UCSD-AML1 (cell line): ENCODE measurements at regions not wholly inside any gene's neighbourhood (a gene's known extent, or its start where the extent isn't known, plus 50 kb on each side); places are given as distances from the start of the nearest gene placed in this dataset.

ENCODE experiments used
- DNase-seq: peaks from one replicate; lab custom pipeline; 2025; ENCODE audit not compliant: unreplicated experiment; lab: John Stamatoyannopoulos, UW

DNA sequence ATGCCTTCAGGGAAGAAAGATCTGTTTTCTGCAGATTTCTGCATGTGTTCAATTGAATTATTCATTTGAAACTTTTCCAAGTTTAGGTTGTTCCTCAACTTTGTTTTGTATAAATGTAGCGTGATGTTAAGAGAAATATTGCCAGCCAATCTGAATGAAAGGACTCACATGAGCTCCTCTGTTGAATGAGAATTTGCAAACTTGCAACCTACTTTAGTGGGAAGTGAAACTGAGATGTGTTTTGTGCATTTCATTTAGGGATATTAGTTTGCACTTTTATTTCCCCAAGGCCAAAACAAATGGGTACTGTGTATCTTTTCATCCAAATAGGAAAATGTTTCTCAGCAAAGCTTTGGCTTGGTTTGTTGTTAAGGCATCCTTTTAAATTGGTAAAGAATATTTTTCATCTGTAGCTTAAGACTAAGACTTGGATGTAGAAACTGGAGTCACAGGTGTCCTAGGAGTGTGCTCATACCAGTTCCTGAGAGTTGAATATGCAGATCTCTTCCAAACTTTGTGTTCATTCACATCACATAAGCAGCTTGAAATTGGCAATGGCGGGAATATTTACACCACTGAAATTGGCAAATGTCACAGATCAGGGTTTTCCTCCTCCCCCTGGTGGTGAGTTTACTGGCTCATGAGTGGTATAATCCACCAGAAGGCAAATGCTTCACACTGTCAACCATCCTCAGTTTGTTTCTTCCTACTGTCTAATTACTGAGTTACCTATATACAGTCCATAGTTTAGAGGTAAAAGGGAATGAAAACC lies 193.6 kb upstream of the BANK1 start:
- no peak for DNase-seq

DNA sequence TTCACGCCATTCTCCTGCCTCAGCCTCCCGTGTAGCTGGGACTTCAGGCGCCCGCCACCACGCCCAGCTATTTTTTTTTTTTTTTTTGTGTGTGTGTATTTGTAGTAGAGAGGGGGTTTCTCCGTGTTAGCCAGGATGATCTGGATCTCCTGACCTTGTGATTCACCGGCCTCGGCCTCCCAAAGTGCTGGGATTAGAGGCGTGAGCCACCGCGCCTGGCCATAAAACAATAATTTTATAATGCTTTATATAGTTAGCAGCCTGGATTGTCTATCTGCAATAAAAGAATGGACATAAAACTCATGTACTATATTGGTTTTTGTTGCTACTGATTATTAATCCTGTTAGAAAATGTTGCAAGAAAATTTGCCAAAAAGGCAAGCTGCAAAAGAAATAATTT lies 195.9 kb upstream of the BANK1 start:
- DNase-seq: no peak

DNA sequence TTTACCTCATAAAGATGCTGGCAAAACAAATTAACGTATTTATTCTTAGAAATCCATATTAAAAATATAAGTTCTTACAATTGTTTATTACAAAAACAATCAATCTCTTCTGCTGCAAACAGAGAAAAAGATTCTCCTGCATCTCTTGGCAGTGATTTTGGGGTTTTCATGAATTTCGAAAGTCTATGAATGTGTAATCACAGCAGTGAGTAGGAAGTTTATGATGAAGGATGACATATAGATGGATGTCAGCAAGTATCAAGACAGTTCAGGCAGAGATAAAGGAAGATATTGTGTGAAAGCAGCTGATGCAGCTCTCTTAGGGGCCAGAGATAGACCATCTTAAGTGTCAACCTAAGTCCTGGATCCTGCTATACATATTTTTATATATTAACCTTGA lies 196.9 kb upstream of the BANK1 start:
- no peak for DNase-seq

DNA sequence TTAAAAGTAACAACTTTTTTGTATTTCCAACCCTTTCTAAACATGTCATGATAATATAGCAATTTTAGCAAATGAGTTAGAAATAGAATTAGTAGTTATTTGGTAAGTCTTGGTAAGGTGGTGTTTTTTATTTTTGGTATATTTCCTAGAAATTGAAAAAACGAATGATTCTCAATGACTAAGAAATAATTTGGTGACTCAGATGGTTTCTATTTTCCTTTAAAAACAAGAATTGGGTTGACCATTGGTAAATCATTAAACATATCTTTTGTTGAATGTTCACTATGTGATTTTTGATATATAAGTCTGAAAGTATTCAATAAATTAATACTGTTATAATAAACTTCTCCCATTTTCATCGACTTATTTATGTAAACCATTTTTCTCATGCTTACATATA lies 206.2 kb upstream of the BANK1 start:
- DNase-seq: no peak

DNA sequence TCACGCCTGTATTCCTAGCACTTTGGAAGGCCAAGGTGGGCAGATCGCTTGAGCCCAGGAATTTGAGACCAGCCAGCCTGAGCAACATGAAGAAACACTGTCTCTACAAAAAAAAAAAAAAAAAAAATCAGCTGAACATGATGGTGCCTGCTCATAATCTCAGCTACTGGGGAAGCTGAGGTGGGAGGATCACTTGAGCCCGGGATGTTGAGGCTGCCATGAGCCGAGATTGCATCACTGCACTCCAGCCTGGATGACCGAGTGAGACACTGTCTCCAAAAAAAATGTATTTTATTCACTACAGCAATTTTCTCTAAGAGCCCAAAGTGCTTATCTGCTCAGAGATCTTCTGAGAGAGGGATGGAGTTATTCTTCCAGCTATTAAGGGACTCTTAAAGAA lies 215.8 kb upstream of the PPP3CA start:
- no peak for DNase-seq

DNA sequence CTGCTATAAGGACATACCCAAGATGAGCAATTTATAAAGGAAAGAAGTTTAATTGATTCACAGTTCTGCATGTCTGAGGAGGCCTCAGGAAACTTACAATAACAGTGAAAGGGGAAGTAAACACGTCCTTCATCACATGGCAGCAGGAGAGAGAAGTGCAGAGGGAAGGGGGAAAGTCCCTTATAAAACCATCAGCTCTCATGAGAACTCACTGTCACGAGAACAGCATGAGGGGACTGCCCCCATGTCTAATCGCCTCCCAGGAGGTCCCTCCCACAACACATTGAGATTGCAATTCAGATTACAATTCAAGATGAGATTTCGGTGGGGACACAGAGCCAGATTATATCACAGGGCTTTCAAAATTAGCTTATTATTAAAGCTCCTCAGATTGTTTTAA lies 209.5 kb upstream of the PPP3CA start:
- no peak for DNase-seq

DNA sequence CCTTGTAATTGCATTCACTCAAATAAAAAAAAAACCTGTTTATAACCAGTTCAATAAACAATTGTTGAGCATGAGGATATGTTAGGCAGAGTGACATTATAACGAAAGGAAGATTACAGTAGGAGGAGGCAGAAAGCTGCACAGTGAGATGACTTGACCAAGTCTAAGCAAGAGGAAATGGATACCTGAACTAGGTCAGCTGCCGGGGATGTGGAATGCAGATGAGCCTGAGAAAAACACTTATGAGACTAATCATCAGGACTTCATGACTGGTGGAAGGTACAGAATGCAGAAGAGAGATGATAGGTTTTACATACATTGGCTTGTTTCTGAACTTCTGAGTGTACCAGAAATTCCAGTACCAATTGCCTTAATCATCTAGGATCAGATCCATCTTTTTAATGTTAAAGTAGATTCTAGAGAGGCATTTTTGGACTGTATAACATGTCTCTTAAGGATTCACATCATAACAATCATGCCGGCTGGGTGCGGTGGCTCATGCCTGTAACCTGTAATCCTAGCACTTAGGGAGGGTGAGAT lies 208.1 kb upstream of the PPP3CA start:
- DNase-seq: no peak

DNA sequence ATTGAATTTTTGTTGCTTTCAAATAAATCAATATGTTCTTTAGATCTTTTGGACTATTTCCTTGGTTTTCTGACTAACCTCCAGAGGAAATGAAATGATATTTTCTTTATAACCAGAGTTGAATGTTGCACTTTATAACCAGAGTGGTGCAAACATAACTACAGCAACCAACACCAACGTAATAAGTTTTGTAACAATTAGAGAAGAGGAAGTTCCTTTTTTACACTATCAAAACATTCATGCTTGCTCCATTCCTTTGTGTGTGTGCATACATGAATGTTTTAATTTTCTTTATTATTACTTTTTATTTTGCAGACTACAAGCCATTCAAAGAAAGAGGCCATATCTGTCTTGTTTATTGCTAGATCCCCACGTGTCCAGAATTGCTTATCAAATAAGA lies 193.0 kb upstream of the PPP3CA start:
- no peak for DNase-seq

DNA sequence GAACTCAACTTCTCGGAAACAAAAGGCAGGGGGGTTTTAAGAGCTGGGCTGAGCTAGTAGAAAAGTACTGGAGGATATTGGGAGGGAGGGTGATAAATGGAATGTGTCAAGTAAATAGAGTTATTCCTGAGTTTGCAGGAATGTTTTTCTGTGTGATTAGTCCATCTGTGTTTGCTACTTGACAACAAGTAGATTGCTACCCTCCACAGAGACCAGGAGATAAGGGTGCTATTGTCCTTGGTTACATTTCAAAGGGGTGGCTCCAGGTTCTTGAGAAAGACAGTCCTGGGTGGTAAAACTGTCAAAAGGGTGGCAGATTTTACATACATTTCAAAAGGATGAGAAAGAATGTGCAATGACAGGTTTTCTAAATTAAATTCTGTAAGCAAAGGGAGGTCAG lies 181.2 kb upstream of the PPP3CA start:
- no peak for DNase-seq

DNA sequence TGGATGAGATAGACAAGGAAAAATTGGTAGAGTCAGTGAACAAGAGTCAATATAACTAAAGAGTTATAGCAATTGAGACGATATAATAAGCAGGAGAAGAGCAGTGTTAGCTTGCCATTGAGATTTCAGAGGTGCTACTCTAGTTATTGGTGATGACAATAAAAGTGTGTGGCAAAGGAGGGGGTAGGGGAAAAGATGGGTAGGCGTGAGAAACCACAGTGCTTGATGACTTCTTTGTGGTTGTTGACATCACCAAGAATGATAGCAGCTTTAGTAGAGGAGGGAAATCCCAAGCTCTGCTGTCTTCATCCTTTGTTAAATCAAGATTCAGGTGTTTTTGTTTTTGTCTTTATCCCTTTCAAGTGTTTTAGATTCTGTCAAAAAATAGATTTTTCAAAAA lies 179.9 kb upstream of the PPP3CA start:
- DNase-seq: no peak

DNA sequence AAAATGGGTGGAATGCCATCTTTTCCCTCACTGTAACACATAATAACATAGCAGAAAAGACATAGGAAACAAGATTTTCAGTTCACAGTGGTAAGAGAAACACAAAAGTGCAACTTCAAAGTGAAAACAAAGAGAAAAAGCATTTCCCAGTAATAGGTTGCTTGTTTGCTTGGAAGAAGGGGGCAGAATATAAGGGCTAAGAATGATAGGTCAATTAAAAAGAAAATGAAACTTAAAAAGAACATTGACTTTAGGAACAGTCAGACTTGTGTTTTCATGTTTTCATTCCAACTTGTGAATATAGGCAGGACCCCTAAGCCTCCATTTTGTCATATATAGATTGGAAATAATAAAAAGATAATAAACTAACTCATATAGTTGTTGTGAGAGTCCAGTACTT lies 168.2 kb upstream of the PPP3CA start:
- no peak for DNase-seq

DNA sequence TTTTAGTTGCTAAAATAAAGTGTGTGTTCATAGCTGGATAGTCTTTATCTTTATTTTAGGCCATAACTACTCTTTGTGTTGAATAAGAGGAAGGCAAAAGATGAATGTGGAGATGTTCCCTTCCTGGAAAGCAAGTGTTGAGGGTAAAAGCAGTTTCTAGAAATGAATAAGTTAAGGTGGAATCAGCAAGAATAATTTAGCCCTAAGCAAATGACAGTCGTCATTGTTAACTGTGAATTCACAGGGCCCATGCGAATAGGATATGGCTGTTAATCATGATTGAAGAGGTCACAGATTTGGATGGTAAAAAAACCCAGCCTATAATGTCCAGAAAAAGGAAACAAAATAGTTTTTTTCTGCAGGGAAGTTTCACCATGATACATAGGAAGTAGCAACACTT lies 167.8 kb upstream of the PPP3CA start:
- no peak for DNase-seq

DNA sequence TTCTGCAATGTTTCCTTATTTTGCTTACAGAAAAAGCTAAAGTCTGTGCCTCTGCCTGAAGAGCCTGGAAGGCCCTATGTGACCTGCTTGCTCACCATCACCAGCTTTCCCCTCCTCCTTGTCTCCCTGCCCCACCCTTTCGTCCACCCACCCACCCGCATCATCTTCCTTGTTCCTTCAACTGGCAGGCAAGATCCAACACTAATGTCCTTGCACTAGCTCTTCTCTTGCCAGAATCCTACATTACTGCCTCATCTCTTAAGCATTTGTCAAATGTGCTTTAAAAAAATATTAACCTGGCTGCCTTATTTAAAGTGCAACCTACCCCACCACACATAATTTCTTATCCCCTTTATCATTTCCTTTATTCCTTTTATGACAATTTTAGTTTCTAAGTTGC lies 165.1 kb upstream of the PPP3CA start:
- DNase-seq: no peak

DNA sequence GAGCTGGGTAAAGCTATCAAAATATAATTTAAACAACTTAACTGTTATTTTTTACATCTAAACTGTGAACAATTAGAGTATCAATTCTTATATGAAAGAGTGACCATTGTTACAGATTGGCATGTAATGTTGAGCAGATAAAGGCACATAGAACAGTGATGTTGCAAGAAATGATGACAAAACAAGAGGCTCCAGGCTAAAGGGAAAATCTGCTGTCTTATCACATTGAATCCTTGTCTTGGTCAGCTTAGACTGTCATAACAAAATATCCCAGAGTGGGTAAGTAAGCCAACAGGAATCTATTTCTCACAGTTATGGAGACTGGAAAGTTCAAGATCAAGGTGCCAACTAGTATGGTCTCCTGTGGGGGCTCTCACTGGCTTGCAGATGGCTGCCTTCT lies 154.1 kb upstream of the PPP3CA start:
- no peak for DNase-seq

DNA sequence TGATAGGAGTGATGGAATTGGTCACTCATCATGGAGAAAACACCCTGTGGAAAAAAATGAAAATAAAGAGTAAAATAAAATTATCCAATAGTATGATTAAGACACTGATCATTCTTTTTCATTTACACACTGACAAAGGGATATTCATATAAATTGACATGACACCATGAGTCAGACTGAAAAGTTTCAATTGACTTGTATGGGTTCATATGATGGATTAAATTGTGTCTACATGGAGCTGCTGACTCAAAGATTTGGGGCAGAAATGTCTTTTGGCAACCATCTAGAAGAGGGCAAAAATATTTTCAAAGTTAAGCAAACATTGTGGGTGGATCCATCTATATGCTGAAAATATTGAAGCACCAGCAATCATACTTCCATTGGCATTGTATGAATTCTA lies 153.4 kb upstream of the PPP3CA start:
- DNase-seq: no peak

DNA sequence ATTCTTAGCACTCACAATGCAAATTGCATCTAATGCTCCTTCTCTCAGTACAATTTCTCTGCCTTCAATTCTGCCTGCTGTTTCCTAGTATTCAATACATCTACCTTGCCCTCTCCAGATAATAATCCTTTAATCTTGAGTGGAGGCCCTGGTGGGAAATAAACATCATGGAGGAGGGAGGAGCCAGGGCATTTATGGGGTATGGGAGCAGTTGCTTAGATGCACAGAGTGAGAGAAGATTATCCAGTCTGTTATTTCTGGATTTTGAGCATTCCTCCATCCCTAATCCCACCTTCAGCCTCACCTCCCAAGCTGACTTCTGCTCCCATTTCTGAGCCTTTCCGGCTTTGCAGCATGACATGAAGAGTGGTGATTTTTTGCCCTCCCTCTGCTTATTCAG lies 127.9 kb upstream of the PPP3CA start:
- DNase-seq: no peak

DNA sequence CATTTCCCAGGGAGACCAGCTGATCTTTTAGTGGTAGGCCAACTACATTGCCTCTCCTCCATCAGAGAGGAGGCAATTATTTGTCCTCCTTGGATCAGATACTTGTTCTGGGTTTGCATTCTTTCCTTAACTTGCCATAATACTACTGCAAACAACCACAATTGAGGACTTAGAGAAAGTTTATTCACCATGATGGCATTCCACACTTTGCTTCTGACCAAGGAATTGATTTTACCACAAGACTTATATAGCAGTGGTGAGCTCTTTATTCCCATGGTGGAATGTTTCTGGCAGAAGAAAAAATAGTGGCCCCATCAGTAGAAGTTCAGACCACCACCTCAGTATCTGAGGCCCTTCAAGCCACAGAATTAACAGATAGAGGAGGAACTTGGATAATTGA lies 123.9 kb upstream of the PPP3CA start:
- no peak for DNase-seq

DNA sequence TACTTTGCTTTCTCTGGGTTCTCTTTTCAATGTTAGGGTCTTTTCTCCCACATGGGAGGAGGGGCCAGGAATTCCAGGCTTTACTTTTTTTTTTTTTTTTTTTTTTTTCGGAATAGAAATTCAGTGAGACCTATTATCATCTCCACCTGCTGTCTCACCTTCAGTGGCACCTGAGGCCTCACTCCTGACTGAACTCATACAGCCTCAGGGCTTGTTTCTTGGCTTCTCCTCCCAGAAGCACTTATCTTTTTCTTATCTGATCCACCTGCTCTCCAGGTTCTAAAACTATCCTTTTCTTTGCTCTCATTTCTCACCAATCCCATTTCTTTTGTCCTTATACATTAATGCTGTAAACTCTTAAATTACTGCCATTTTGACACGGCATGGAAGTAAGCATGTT lies 117.3 kb upstream of the PPP3CA start:
- no peak for DNase-seq

DNA sequence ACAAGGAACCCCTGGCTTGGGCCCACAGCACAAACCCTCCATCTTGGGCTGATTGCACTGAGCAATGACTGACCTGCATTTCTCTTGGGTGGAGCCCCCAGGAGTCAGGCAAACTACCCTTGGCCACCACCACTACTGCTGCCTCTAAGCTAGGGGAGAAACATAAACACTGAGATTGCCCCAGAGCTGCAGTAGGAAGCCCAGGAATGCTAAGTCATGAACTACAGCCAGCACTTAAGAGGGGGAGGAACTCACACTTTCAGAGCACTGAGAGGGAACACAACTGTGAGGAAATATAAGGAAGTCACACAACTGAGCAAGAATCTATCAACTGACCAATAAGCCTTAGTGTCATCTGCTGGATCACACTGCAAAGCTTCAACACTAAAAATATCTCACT lies 111.6 kb upstream of the PPP3CA start:
- DNase-seq: no peak

DNA sequence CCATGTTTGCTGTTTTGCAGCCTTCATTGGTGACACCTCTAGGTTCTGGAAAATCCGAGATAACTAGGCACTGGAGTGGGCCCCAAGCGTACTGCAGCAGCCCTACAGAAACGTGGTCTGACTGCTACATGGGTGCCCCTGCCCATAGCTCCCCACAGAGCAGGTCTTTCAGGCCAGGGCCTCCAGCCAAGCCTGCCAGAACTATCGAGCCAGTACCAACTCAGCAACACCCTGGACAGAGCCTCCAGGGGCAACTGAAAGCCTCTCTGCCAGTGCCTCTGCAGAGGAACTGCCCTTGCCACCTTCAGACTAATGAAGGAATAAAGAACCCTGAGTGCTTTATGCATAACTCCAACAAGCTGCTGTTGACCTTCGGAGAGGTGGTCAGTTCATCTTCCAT lies 111.1 kb upstream of the PPP3CA start:
- no peak for DNase-seq

DNA sequence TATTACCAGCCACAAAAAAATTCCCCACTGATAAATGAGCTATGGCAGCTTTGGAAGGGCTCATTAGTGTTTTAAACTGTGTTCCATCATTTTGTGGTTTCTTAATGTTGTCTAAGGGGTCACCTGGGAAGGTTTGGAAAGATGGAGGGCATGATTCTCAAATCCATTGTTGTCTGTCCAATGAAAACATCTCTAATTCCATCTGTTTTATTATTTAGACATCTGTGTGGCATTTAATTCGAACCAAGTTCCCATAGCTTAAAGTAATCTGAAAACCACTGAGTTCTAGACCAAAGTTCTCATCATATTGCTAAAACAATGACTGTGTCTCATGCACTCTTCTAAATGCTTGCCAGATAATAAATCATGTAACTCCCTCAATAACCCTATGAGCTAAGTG lies 103.8 kb upstream of the PPP3CA start:
- DNase-seq: no peak

DNA sequence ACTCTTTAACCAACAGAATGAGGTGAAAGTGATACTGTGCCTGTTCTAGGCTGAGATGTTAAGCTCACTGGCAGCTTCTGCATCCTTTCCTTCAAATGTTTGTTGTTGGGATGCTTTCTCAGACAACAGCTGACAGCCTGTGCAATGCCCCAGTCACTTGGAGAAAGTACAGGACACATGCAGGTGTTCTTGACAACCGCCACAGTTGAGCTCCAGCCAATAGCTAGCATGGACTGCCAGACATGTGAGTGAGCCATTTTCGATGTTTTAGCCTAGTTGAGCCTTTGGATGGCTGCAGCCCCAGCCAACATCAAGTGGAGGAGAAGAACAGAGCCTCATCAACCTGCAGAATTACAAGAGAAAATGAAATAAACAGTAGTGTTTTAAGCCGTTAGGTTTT lies 94.1 kb upstream of the PPP3CA start:
- DNase-seq: no peak

DNA sequence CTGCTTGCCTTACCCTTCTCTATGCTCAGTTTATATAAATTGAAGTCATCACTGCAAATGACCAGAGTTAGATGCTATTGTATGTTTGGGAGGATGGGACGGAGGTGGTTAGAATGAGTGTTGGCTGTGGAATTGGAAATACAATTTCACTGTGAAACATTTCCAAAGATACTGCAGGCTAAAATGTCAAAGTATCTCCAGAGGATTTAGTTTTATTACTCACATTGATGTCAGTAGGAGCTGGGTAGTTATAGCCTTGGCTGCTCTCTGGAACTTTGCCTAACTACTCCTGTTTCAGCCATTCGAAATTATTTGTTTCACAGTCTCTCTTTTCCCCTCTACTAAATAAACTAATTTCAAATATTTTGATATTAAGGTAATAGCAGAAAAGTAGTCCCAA lies 92.6 kb upstream of the PPP3CA start:
- DNase-seq: no peak
